Fibroblast of lung (primary cell): ENCODE measurements at regions not wholly inside any gene's neighbourhood (a gene's known extent, or its start where the extent isn't known, plus 50 kb on each side); places are given as distances from the start of the nearest gene placed in this dataset.

Experiments
- EZH2 ChIP-seq: IDR thresholded peaks from 2 replicates; pipeline ENCODE4 v1.5.1; 2012; ENCODE audit warnings: low read length, control low read depth, mild to moderate bottlenecking; ENCODE audit errors: missing control alignments
- TF ChIP-seq, protein P1 (sequence below), 2 donors: IDR thresholded peaks in 1 of 2; conservative IDR thresholded peaks in 1 of 2; 1 replicate in 1 of 2; 2 replicates in 1 of 2; pipeline ENCODE4 v1.5.1; 2011 to 2012; ENCODE audit warnings: low read length in 2 of 2, control low read depth in 1 of 2, inconsistent platforms in 1 of 2, low read depth in 1 of 2, mild to moderate bottlenecking in 1 of 2

DNA sequence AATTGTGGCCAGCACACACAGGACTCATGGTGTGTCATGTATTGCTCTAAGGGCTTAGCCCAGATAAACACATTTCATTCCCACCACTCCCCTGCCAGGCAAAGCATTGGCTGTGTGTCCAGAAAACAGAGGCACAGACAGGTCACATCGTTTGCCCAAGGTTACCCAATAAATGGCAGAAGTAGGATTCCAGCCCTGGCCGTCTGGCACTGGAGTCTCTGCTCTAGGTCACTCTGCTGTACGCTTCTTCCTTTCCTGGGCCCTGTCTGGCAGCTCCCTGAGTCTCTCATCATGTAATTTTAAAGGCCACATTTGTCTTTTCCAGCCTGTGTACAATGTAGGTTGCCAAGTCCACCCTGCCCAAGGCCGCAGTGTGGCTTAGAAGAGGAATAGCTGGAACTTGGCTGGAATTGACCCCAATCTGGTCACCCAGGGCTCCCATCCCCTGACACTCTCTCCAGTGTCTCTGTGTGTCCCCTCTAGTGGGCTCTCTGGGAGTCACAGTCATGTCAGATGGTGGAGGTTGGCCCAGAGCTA lies 264.5 kb upstream of the TSHZ3 start:
- TF ChIP-seq, protein P1, sequence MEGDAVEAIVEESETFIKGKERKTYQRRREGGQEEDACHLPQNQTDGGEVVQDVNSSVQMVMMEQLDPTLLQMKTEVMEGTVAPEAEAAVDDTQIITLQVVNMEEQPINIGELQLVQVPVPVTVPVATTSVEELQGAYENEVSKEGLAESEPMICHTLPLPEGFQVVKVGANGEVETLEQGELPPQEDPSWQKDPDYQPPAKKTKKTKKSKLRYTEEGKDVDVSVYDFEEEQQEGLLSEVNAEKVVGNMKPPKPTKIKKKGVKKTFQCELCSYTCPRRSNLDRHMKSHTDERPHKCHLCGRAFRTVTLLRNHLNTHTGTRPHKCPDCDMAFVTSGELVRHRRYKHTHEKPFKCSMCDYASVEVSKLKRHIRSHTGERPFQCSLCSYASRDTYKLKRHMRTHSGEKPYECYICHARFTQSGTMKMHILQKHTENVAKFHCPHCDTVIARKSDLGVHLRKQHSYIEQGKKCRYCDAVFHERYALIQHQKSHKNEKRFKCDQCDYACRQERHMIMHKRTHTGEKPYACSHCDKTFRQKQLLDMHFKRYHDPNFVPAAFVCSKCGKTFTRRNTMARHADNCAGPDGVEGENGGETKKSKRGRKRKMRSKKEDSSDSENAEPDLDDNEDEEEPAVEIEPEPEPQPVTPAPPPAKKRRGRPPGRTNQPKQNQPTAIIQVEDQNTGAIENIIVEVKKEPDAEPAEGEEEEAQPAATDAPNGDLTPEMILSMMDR (conservative IDR thresholded peaks at IDR 0.05 in 1 of 2, IDR thresholded peaks at IDR 0.05 in 1 of 2; ENCODE audit: low read depth in 1 of 2, low read length in 2 of 2): no peak
- no peak for TF ChIP-seq EZH2
